GM18861 (cell line): ENCODE measurements at regions not wholly inside any gene's neighbourhood (a gene's known extent, or its start where the extent isn't known, plus 50 kb on each side); places are given as distances from the start of the nearest gene placed in this dataset.

Experiments
- ATAC-seq: cut with Tn5 transposase; IDR thresholded peaks from one replicate; pipeline ENCODE4 v1.9.1; 2021; ENCODE audit not compliant: unreplicated experiment

GRCh38 chr7:120207037-120207436, 65.9 kb upstream of the KCND2 start:
- no peak for ATAC-seq

DNA sequence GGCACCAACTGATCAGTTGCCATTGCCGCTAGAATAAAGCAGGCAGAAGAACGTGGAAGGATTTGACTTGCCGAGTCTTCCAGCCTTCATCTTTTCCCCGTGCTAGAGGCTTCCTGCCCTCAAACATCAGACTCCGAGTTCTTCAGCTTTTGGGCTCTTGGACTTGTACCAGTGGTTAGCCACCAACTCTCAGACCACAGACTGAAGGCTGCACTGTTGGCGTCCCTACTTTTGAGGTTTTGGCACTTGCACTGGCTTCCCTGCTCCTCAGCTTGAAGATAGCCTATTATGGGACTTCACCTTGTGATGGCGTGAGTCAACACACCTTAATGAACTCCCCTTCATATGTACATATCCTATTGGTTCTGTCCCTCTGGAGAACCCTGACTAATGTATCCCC, 57.3 kb upstream of the KCND2 start:
- no peak for ATAC-seq

DNA sequence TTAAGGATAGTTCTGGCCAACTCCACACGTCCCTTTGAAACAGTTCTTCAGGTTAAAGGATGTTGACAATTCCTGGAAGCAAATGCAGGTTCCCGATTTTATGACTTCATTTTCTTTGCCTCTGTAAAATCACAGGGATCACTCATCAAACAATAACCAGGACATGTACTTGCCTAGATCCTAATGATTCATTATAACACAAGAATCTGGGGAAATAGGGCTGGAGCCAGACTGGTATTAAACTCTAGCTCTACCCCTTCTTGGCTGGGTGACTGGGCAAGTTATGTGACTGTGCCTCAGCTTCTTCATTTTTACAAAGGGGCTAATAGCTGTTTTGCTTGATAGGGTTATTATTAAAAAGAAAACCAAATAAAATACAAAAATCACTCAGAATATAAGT, 56.0 kb upstream of the KCND2 start:
- ATAC-seq = no peak

- ATAC-seq = no peak
Observed at GRCh38 chr7:120218712-120219111, 54.3 kb upstream of the KCND2 start.

- no peak for ATAC-seq
Observed at GRCh38 chr7:120221666-120222065, 51.3 kb upstream of the KCND2 start.
